SK-N-SH (cell line): ENCODE measurements at regions not wholly inside any gene's neighbourhood (a gene's known extent, or its start where the extent isn't known, plus 50 kb on each side); places are given as distances from the start of the nearest gene placed in this dataset.
"Not testable (repeated sequence)": the region's sequence is repeated elsewhere in the genome, so short reads cannot be mapped to it uniquely, and the experiment has no call there.

Source experiments
- CTCF ChIA-PET: fragments of 300-600, 350-600 bp; formaldehyde crosslinking; extraction: SDS; loops from one replicate; lab custom pipeline; 2021; lab: Yijun Ruan, JAX
- POLR2A ChIA-PET: fragments of 350-600 bp; sonication (Branson Sonifier 250); formaldehyde crosslinking; extraction: SDS; loops from one replicate; lab custom pipeline; 2020; ENCODE audit warnings: antibody characterized with exemption, inconsistent platforms; lab: Yijun Ruan, JAX
- DNase-seq: peaks from one replicate; pipeline ENCODE4 v3.0.0; 2012
- H2AFZ ChIP-seq: fragments of 200-600 bp; sonication (generic); 2 replicates; pipeline ENCODE4 v1.8.1; 2016; ENCODE audit warnings: antibody characterized with exemption, mild to moderate bottlenecking, low read depth
- H3F3A ChIP-seq: fragments of 200-600 bp; sonication (generic); replicated peaks from 2 replicates; pipeline ENCODE3; 2016; ENCODE audit warnings: antibody characterized with exemption, mild to moderate bottlenecking; ENCODE audit not compliant: insufficient read depth
- H3K27ac ChIP-seq, 2 experiments: fragments of 200-500 bp in 1 of 2; fragments of 200-600 bp in 1 of 2; sonication (Bioruptor generic) in 1 of 2; sonication (generic), shearing (Covaris generic) in 1 of 2; 2 replicates each; pipeline versions ENCODE4 v1.5.1 to v1.6.1; 2014 to 2016; ENCODE audit warnings: low read depth in 2 of 2, inconsistent platforms in 1 of 2, low read length in 1 of 2, mild to moderate bottlenecking in 1 of 2, mixed read lengths in 1 of 2
- H3K27me3 ChIP-seq: fragments of 200-600 bp; sonication (generic), shearing (Covaris generic); 2 replicates; pipeline ENCODE4 v1.6.1; 2016; ENCODE audit warnings: mixed run types; ENCODE audit not compliant: insufficient read depth
- H3K36me3 ChIP-seq, 2 experiments: fragments of 200-500 bp in 1 of 2; fragments of 200-600 bp in 1 of 2; sonication (Bioruptor generic) in 1 of 2; sonication (generic) in 1 of 2; replicated peaks in 1 of 2; 2 replicates each; pipeline versions ENCODE3 to v1.5.1; 2014 to 2016; ENCODE audit warnings: low read length in 1 of 2, mild to moderate bottlenecking in 1 of 2; ENCODE audit not compliant: insufficient read depth in 2 of 2, control insufficient read depth in 1 of 2
- H3K4me1 ChIP-seq, 2 experiments: fragments of 200-500 bp in 1 of 2; fragments of 200-600 bp in 1 of 2; sonication (Bioruptor generic) in 1 of 2; sonication (generic), shearing (Covaris generic) in 1 of 2; 2 replicates each; pipeline versions ENCODE4 v1.5.1 to v1.6.1; 2014 to 2016; ENCODE audit warnings: low read depth in 1 of 2, low read length in 1 of 2, mixed run types in 1 of 2; ENCODE audit not compliant: insufficient read depth in 2 of 2, control insufficient read depth in 1 of 2
- H3K4me2 ChIP-seq: fragments of 200-600 bp; sonication (generic), shearing (Covaris generic); 2 replicates; pipeline ENCODE4 v1.6.1; 2017; ENCODE audit warnings: mixed run types
- H3K4me3 ChIP-seq, 2 experiments: fragments of 200-500 bp in 1 of 2; fragments of 200-600 bp in 1 of 2; sonication (Bioruptor generic) in 1 of 2; sonication (generic), shearing (Covaris generic) in 1 of 2; 2 replicates each; pipeline versions ENCODE4 v1.5.1 to v1.8.1; 2014 to 2016; ENCODE audit warnings: low read depth in 2 of 2, inconsistent platforms in 1 of 2, low read length in 1 of 2, mild to moderate bottlenecking in 1 of 2, mixed read lengths in 1 of 2, moderate library complexity in 1 of 2
- H3K79me2 ChIP-seq: fragments of 200-600 bp; sonication (generic); 2 replicates; pipeline ENCODE4 v1.8.1; 2017; ENCODE audit warnings: mild to moderate bottlenecking; ENCODE audit not compliant: insufficient read depth
- H3K9ac ChIP-seq: fragments of 200-600 bp; sonication (generic); 2 replicates; pipeline ENCODE4 v1.6.1; 2017; ENCODE audit warnings: mixed run types
- H3K9me2 ChIP-seq: fragments of 200-600 bp; sonication (generic); 2 replicates; pipeline ENCODE4 v1.6.1; 2017; ENCODE audit warnings: mixed run types
- H3K9me3 ChIP-seq: fragments of 200-600 bp; sonication (generic); 2 replicates; pipeline ENCODE4 v1.6.1; 2017; ENCODE audit warnings: mixed run types, mild to moderate bottlenecking, moderate library complexity
- H4K20me1 ChIP-seq: fragments of 200-600 bp; sonication (generic); 2 replicates; pipeline ENCODE4 v1.6.1; 2017; ENCODE audit warnings: mild to moderate bottlenecking, mixed run types; ENCODE audit not compliant: insufficient read depth
- ELF1 ChIP-seq: IDR thresholded peaks from 2 replicates; pipeline ENCODE4 v1.4.0; 2012
- EZH2phosphoT487 ChIP-seq: fragments of 200-600 bp; sonication (generic); IDR thresholded peaks from 2 replicates; pipeline ENCODE4 v1.6.1; 2017; ENCODE audit warnings: low read depth, mixed run types, mild to moderate bottlenecking, antibody characterized with exemption, moderate library complexity, borderline replicate concordance
- FOXJ3 ChIP-seq: sonication (generic); formaldehyde crosslinking; IDR thresholded peaks from 2 replicates; pipeline ENCODE4 v1.5.1; 2020; ENCODE audit warnings: mild to moderate bottlenecking, missing genetic modification reagents
- GABPA ChIP-seq: IDR thresholded peaks from 2 replicates; pipeline ENCODE4 v1.4.0; 2012; ENCODE audit warnings: low read depth, mild to moderate bottlenecking
- JUND ChIP-seq: IDR thresholded peaks from 2 replicates; pipeline ENCODE4 v1.4.0; 2012
- MXI1 ChIP-seq: IDR thresholded peaks from 2 replicates; pipeline ENCODE4 v1.6.1; 2012; ENCODE audit warnings: mild to moderate bottlenecking, low read depth, low read length, improper control_type of control experiment
- RAD21 ChIP-seq: IDR thresholded peaks from 2 replicates; pipeline ENCODE4 v1.6.1; 2012; ENCODE audit warnings: mild to moderate bottlenecking, low read length
- RFX5 ChIP-seq: IDR thresholded peaks from 2 replicates; pipeline ENCODE4 v1.6.1; 2012; ENCODE audit warnings: mild to moderate bottlenecking, improper control_type of control experiment, low read length
- TAF1 ChIP-seq: IDR thresholded peaks from 2 replicates; pipeline ENCODE4 v1.6.1; 2012; ENCODE audit warnings: low read depth, mild to moderate bottlenecking, low read length, moderate library complexity, borderline replicate concordance
- TEAD4 ChIP-seq: IDR thresholded peaks from 2 replicates; pipeline ENCODE4 v1.4.0; 2012; ENCODE audit warnings: mild to moderate bottlenecking, borderline replicate concordance; ENCODE audit not compliant: insufficient read depth
- USF1 ChIP-seq: IDR thresholded peaks from 2 replicates; pipeline ENCODE4 v1.4.0; 2012; ENCODE audit warnings: low read depth, borderline replicate concordance
- YY1 ChIP-seq: IDR thresholded peaks from 2 replicates; pipeline ENCODE4 v1.4.0; 2012; ENCODE audit warnings: low read depth, mild to moderate bottlenecking
- ZBTB33 ChIP-seq: IDR thresholded peaks from 2 replicates; pipeline ENCODE4 v1.4.0; 2012; ENCODE audit warnings: low read depth, borderline replicate concordance
- WGBS: methylation state at CpG from one replicate; pipeline ENCODE4 v1.1.6; 2017; ENCODE audit warnings: low lambda C conversion rate; 5-methylcytosine and 5-hydroxymethylcytosine counted together

GRCh38 chr13:33411312-33411711 is 125.8 kb upstream of the STARD13 start (continued):
- TF ChIP-seq USF1 = no peak
- no peak for TF ChIP-seq YY1
- TF ChIP-seq JUND = no peak
- TF ChIP-seq TEAD4 = no peak
- TF ChIP-seq TAF1 = no peak
- TF ChIP-seq ZBTB33 = no peak
- no peak for TF ChIP-seq ELF1
- TF ChIP-seq EZH2phosphoT487 = no peak
- TF ChIP-seq RAD21 = no peak
- no peak for TF ChIP-seq GABPA

GRCh38 chr13:33415822-33416221 is 130.3 kb upstream of the STARD13 start:
- H3K9ac ChIP-seq = no peak overlapping the region
- no peak overlapping the region for H2AFZ ChIP-seq
- no peaks in the 10 kb centered on the region for H3K36me3 ChIP-seq
- 0 out of 2 replicates have a peak, but pooled peaks cover 3% of the 10 kb centered on the region for H3K9me2 ChIP-seq
- no peak overlapping the region for H3K27ac ChIP-seq
- WGBS = 97% methylated on average over 1 of the region's 1 CpG
- ChIA-PET POLR2A (no interaction called here), CTCF (no interaction called here)
- DNase-seq = no peak
- no peaks in the 10 kb centered on the region for H3K4me1 ChIP-seq
- no peaks in the 10 kb centered on the region for H3K27me3 ChIP-seq
- H3F3A ChIP-seq = no peaks in the 10 kb centered on the region
- TF ChIP-seq RFX5 (no peak), MXI1 (no peak), FOXJ3 (CRISPR knock-in tag) (no peak)
- no peak overlapping the region for H3K4me2 ChIP-seq
- no peaks in the 10 kb centered on the region for H4K20me1 ChIP-seq
- no peak overlapping the region for H3K4me3 ChIP-seq
- no peaks in the 10 kb centered on the region for H3K79me2 ChIP-seq
- no peaks in the 10 kb centered on the region for H3K9me3 ChIP-seq

- H3F3A ChIP-seq, H3K9me2 ChIP-seq, H2AFZ ChIP-seq, H3K4me2 ChIP-seq, H4K20me1 ChIP-seq, H3K9ac ChIP-seq, H3K27ac ChIP-seq, POLR2A ChIA-PET, H3K4me1 ChIP-seq, H3K27me3 ChIP-seq, H3K36me3 ChIP-seq, H3K9me3 ChIP-seq, H3K4me3 ChIP-seq, DNase-seq, H3K79me2 ChIP-seq: not testable (repeated sequence)
- CTCF ChIA-PET = interaction anchor here (0.8 kb wide), 1 partner anchor 305 kb away, joined by 3 read pairs; no protein-coding TSS in a partner anchor
- 53% methylated on average over 5 of the region's 7 CpGs for WGBS
Measured at GRCh38 chr13:33418224-33418953, 132.8 kb upstream of the STARD13 start.

GRCh38 chr13:33420117-33420516 is 134.6 kb upstream of the STARD13 start:
- DNase-seq, H3K4me1 ChIP-seq, H3K27me3 ChIP-seq, H3F3A ChIP-seq, H3K9ac ChIP-seq, CTCF ChIA-PET, H4K20me1 ChIP-seq, H3K27ac ChIP-seq, H3K36me3 ChIP-seq, H3K9me3 ChIP-seq, H3K4me3 ChIP-seq, H3K4me2 ChIP-seq, H2AFZ ChIP-seq, H3K79me2 ChIP-seq, H3K9me2 ChIP-seq, POLR2A ChIA-PET: not testable (repeated sequence)
